Activated CD4-positive, alpha-beta T cell treated with anti-CD3 and anti-CD28 coated beads, Interleukin-2, amount 50 U/mL, for 24 hours (primary cell): ENCODE measurements at regions not wholly inside any gene's neighbourhood (a gene's known extent, or its start where the extent isn't known, plus 50 kb on each side); places are given as distances from the start of the nearest gene placed in this dataset.

Experiments used
- DNase-seq, 2 donors: peaks; one replicate each; pipeline ENCODE4 v3.0.0-alpha.2; 2020; ENCODE audit warnings: low read depth in 1 of 2, low spot score in 1 of 2

DNA sequence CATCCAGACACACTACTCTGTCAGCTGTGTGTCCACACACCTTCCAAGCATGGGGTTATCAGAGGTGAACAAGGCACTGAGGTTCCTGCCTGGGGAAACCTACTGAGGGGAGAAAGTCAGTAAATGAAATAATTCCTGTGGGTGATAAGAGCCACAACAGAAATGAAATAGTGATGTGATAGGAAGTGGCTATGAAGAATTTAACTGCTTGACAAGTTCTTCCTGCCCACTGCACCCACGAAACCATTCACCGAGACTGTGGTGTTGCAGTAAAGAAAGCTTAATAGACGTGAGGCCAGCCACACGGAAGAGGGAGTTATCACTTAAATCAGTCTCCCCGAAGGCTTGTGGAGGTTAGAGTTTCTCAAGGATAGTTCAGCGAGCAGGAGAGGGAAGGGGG, 353.1 kb downstream of the UQCRFS1 start:
- DNase-seq: no peak

DNA sequence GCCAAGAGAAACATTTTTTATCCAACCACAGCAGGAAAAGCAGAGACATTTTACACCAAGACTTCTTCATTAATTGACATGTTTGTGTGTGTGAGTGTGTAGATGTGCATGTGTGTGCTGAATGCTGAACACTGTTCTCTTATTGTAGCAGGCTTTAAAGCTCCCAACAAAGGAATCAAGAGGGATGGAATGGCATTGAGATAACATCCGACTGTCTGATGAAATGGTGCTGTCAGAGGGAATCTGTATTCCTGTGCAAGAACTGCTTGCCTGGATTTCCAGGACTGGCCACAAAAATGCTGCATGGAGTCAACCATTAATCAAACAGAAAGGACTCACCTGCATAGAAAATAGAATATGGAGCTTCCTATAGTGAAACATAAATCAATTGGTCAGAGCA, 354.0 kb downstream of the UQCRFS1 start:
- no peak for DNase-seq

DNA sequence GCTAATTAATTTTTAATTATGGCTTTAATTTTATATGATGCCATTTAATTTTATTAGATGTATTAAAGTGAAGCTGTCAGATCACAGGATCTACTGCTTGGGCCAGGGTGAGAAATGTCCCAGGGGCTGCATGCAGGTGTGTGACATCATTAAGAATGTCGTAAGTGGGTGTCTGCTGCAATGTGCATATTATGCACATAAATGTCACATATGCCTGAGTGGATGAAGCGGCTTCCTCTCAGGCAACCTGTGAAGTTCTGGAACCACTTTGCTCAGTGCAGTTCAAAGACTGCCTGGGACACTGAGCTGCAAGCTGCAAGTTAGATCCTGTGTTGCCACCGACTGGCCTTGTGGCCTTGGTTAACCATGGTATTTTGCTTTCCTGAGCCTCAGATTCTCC, 355.0 kb downstream of the UQCRFS1 start:
- DNase-seq: no peak

DNA sequence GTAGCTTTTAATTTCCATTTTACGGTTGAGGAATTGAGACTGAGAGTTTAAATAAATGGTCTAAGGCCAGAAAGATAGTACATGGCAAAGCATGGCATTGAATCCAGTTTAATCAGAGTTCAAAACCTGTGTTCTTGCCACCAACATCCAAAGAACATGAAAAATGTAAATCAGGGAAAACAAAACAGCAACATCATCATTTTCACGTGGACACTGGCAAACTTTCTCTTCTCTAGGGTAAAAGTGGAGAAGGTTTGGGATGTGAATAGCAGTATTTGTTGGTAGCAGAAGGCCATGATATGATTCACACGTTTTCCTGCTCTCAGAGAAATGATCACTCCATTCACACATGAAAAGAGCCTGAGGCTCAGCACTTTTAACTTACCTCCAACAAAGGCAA, 357.7 kb downstream of the UQCRFS1 start:
- DNase-seq: no peak

DNA sequence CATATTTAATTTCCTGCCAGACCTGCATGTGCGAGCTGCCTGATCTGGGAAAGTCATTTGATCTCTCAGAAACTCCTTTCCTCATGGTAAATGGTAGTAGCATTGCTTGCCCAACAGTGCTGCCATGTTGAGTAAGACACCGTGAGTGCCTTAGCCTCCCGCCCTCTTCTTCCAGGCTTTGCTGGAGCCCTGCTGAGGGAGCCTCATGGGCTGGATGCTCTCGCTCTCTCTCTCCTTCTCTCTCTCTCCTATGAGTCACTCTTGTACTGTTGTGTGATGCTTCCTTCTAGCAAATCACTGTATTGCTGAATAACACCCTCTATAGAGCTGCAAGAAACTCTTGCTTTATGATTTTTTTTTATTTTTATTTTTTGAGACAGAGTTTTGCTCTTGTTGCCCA, 365.5 kb downstream of the UQCRFS1 start:
- DNase-seq: no peak

DNA sequence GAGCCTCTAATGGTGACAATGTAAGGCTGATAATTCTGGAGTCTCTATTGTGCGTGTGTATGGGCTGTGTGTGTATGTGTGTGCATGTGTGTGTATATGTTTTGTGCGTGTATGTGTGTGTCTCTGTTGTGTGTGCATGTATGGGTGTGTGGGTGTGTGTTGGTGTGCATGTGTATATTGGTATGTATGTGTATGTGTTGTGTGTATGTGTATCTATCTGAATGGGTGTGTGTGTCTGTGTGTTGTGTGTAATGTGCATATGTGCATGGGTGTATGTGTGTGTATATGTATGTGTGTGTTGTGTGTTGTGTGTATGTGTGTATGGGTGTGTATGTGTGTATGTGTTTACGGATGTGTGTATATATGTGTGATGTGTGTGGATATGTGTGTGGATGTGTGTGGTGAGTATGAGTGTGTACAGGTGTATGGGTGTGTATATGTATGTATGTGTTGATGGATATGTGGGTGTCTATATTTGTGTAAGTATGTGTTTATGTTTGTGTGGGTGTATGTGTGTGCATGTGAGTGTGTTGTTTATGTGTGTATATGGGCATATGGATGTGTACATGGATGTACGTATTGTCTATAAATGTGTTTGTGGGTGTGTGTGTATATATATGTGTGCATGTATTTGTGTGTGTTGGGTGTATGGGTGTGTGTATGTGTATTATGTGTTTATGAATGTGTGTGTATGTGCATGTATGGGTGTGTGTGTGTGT, 366.7 kb downstream of the UQCRFS1 start:
- DNase-seq: no peak

DNA sequence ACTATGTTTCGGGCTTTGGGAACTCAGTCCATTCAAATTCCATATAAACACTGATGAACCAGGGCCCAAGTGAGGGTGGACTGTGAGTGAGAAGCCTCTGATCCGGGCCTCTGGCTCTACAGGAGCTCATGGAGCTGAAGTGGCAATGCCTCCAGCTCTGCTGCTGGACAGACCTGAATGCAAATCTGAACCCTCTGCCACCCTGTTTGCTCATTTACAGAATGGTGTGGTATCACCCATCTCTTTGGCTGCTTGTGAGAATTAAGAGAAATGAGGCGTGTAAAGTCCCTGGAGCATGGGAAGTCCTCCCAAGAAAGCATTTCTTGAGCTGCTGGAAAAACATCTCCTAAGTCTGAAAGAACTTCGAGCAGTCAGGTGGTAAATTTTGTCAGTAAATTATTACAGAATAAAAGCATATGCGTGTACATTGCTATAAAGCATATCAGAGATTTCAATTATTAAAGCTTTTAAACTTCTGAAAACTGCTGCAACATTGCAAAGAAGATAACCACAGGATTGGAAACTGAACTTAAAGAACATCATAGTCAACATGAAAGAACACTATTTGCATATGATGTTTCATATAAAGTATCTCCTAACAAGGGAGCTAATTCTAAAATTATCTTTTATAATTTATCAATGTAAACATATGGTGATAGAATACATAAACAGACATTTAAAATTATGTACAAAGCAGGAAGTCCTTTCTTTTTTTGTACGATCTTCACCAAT, 369.0 kb downstream of the UQCRFS1 start:
- DNase-seq: no peak

DNA sequence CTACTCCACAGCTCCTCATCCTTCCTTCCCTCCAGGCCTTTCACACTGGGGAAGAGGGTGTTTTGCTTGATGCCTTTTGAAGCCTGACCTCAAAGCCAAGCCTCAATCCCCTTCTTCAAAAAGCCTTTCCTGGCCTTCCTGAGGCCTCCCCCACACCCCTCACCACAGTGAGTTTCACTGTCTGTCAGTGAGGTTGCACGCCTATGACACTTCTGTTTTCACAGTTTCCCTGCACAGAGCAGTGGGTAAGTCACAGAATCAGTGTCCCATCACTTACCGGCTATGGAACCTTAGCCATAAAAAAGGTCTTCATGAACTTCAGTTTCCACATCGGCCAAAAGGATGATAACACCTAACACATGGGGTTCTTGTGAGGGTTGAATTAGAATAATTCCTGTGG, 371.4 kb downstream of the UQCRFS1 start:
- no peak for DNase-seq

DNA sequence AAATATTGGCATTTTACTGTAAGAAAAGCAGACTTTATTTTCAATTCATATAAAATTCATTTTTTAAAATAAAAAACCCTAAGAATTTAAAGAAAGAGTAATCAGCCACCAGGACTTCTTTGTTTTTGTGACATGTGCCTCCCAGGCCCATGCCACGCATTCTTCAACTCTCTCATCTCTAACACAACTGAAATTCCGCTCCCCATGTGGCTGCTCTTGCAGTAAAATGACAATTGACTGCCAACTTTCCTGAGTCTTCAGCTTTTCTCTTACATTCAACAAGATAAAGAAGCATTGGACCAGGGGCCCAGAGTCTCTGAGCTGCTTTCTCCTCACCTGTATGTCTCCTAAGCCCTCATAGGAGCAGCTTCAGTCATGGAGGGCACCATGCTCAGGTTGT, 372.1 kb downstream of the UQCRFS1 start:
- no peak for DNase-seq

DNA sequence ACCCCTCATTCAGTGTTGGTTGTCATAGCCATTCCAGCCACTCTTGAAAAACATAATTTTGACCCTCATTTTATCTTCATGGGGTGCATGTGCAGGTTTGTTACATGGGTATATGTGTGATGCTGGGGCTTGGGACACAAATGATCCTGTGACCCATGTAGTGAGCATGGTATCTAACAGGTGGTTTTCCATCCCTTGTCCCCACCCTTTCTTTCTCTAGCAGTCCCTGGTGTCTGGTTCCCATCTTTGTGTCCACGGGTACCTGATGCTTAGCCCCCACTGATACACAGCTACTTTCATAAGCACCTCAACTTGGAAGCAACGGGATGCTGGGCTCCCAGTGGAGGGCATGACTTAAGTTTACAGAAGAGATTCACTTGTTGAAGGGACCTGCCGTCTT, 373.5 kb downstream of the UQCRFS1 start:
- no peak for DNase-seq

DNA sequence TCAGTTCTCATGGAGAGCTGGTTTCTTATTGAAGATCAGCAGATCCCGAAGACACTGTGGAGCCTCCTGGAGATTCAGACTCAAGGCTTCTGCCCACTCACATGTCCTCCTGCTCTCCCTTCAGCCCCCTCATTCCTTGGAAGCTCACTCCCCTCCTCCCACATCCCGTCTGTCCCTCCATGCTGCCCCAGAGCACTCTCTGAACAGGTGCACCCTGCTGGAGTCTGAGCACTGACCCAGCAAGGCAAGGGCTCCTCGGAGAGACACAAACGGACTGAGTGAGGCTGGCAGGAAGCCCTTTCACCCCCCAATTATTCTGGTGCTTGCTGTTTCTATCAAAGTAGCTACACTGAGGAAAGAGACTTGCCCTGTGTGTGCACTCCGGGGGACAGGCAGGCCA, 374.0 kb downstream of the UQCRFS1 start:
- no peak for DNase-seq

DNA sequence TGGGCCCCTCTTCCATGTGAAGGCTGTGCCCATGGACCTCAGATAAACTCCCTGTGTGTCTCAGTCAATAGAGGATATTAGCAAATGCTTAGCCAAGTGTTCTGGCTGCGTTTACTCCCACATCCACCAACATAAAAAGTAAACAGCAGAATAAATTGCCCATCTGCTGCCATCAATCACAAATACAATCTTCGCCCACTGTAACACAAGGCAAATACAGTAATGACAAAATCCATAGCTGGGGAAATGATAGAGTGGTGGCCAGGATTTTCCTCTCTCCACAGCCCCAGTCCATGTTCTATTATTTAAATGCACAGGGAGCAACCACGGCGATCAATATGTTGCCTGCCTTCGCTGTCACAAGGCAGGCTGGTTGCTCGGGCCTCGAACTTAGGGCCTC, 376.5 kb downstream of the UQCRFS1 start:
- no peak for DNase-seq

DNA sequence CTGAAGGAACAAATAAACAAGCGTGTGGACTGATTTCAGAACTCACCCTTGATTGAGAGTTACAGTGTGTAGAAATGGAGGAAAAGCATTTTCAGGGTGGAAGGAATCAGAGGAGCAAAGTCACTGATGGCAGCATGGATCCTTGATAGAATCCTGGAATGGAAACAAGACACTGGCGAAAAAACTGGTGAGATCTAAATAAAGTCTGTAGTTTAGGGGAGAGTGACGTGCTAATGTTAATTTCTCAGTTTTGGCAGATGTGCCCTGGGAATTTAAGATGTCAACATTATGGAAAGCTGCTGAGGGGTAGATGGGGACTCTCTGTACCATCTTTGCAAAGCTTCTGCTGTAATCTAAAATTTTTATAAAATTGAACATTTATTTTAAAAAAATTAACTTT, 378.0 kb downstream of the UQCRFS1 start:
- DNase-seq: no peak

DNA sequence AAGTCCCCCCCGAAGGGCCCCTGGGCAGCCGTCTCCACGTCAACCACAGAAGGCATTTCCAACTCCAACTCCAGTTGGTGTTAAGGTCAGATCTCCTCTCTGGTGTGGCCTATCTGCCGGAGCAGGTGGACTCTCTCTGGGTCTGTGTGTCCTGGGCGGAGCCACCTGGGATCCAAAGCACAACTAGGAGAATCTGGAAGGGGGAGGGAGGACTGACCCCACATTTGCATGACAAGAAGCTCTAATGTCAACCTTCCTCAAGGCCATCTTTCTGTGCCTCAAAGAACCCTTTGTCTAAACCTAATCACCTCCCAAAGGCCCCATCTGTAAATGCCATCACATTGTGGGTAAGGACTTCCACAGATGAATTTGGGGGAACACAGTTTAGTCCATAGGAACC, 381.5 kb downstream of the UQCRFS1 start:
- no peak for DNase-seq

DNA sequence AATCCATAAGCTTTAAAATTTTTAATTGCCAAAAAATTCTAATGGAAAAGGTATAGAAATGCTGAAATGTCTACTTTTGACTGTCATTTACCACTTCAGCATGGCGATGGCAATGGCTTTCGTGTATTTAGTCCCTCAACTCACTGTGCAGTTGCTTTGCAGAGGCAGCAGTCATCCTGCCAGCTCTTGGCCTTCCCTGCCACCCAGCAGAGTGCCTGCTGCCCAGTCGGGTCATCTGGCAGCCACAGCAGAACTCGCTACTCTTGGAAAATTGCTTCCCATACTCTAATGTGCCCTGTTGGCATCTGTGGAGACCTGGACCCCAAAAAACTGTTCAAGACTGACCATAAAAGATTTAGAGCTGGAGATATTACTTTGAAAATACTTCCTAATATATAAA, 383.2 kb downstream of the UQCRFS1 start:
- DNase-seq: no peak

DNA sequence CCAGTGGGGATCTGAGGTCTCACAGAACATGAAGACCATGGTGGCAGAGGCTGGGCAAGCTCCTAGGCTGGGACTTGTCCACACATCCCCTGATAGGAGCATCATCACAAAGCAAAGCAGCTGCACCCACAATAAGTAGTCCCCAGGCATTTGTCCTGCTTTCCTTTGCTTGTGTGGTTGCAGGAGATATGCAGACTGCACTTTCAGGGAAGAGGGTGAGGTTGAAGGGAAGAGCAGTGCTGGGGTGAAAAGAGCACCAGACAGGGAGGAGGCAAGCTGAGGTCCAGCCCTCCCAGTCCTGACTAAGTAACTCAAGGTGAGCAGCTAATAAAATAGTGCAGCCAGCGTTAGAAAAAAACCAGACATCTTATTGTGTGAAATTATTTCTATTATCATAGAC, 383.6 kb downstream of the UQCRFS1 start:
- DNase-seq: no peak

DNA sequence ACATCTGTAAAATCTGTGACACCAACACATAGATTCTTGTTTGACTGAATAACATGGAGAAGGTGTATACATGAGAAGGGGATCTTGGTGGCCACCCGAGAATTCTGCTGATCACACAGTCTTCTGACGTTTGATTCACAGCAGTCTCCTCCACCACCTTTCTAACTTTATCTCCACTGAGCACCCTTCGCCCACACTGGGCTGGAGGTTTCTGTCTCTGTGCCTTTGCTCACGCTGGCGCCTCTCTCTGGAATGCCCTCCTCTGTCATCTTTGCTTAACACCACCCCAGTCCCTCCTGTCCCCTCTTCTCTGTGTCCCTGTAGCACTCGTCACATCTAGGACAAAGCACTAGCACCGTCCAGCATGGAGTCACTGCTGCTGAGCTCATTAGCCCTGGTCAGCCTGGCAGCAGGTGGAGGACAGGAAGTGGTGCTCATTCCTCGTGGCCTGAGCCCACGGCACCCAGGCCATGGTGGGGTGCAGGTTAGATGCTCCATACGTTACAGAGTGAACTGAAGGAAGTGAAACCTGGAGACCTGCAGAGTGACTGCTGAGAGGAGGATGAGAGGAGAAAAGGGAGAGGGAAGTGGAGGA, 384.6 kb downstream of the UQCRFS1 start:
- DNase-seq: no peak

DNA sequence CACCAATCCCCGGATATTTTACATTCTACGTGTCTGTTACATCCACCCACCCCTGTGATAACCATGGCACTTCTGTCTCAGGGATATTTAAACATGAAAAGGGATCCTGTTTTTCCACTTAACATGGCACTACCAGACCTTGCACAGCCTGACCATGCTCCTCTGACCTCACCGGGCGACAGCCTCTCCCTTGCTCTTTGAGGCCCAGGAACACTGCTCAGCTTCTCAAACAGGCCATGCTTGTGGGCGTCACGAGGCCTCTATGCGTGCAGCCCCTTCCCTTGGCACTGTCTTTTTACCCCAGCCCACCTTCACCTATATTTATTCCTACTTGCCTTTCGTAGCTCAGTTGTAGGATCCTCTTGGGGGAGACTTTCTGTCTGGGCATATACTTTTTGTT, 385.6 kb downstream of the UQCRFS1 start:
- DNase-seq: no peak

DNA sequence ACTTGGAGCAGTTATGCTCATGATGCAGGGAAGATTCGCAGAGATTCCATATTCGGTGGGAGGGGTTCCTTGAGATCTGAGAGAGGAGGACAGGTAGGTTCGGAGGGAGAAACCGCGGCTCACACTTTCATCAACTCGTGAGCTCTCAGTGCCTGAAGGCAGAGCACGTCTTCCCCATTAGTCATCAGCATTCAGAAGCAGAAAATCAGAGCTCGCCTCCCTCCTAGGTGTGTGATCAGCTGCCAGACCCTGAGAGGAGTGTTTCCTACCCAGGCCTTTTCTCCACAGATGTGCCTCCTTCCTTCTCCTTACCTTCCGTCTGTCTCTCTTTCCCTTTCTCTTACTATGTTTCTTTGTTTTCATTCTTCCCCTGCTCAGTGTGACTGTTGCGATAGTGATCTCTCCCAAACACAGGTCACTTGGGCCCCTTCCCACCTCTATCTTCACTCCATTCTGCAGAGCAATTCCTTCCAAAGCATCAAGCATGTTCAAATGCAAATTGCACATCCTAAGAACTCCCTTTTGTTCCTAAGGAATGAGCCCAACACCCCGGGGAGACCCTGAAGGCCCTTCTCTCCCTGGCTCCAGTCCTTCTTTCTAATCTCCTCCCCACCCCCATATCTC, 389.5 kb downstream of the UQCRFS1 start:
- DNase-seq: no peak

DNA sequence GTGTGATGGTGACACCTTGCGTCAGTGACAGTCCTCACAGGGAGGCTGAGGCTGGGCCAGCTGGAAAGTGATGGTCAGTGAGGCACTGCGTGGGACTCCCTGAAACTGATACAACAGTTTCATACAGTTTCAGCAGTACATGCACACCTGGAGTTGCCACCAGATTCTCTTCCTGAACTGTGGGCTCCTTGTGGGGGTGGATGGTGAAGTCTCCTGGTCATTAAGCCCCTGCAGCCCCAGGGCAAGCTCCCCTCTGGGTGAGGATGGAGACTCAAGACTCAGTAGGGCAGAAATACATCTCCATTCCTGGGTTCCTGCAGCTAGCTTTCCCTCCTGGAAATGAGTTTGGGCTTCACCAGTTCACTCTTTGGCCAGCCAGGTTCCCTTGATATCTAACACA, 392.7 kb downstream of the UQCRFS1 start:
- no peak for DNase-seq

DNA sequence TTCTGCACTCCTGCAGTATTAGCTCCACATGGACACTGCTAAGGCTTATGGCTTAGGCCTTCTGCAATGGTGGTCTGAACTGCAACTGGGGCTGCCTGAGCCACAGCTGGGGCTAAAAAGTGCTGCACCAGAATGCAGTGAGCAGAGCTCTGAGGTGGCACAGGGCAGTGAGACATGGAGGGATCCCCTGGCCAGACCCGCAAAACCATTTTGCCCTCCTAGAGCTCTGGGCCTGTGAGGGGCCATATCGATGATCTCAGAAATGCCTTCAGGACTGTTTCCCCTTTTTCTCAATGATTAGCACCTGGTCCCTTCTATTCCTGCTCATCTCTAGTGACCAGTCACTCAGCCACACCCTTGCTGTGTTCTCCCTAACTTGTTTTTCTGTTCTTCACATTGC, 397.7 kb downstream of the UQCRFS1 start:
- no peak for DNase-seq

DNA sequence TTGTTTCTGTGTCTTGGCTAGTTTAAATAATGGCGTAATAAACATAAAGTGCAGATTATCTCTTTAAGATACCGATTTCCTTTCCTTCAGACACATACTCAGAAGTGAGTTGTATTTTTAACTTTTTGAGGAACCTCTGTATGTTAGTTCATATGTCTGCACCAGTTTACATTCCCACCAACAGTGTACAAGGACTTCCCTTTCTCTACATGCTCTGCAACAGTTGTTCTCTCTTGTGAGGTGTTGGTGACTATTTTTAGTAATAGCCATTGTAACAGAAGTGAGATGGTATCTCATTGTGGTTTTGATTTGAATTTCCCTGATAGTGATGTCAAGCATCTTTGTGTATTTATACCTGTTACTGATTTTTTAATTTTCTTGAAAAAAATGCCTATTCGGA, 418.6 kb downstream of the UQCRFS1 start:
- DNase-seq: no peak
